Activated naive CD4-positive, alpha-beta T cell treated with anti-CD3 and anti-CD28 coated beads, Interleukin-2, amount 10 ng/mL, durations not matched to agents 7 days and 5 days (primary cell): ENCODE measurements at regions not wholly inside any gene's neighbourhood (a gene's known extent, or its start where the extent isn't known, plus 50 kb on each side); places are given as distances from the start of the nearest gene placed in this dataset.
A peak's percentile ranks its signal among the peaks of the same experiment; 100 is the strongest.

Experiments used
- CTCF ChIA-PET: fragments of 350-600 bp; sonication (Branson Sonifier 250); formaldehyde crosslinking; loops from one replicate; lab custom pipeline; 2021; ENCODE audit warnings: antibody characterized with exemption; lab: Charles Lee
- DNase-seq: peaks from one replicate; pipeline ENCODE4 v3.0.0-alpha.2; 2020
- H3K27ac Mint-ChIP-seq: one replicate; pipeline ENCODE4 v1.8.0; 2021; ENCODE audit warnings: mild to moderate bottlenecking, moderate library complexity, mixed read lengths
- H3K27me3 Mint-ChIP-seq: one replicate; pipeline ENCODE4 v1.8.0; 2021; ENCODE audit warnings: mild to moderate bottlenecking, mixed read lengths
- H3K36me3 Mint-ChIP-seq: one replicate; pipeline ENCODE4 v1.8.0; 2021; ENCODE audit warnings: mixed read lengths
- H3K4me1 Mint-ChIP-seq: one replicate; pipeline ENCODE4 v1.8.0; 2021; ENCODE audit warnings: mixed read lengths
- H3K4me3 Mint-ChIP-seq: one replicate; pipeline ENCODE4 v1.8.0; 2021; ENCODE audit warnings: mild to moderate bottlenecking, moderate library complexity, mixed read lengths
- H3K9me3 Mint-ChIP-seq: one replicate; pipeline ENCODE4 v1.8.0; 2021; ENCODE audit warnings: mixed read lengths

GRCh38 chr12:124489915-124490583 is 77.4 kb downstream of the NCOR2 start:
- Mint-ChIP-seq H3K27ac (peak overlapping the region; percentile 49), H3K36me3 (peaks cover 6% of the 10 kb centered on the region), H3K9me3 (no peaks in the 10 kb centered on the region), H3K4me1 (peaks cover 13% of the 10 kb centered on the region), H3K4me3 (no peak overlapping the region), H3K27me3 (no peaks in the 10 kb centered on the region)
- no peak for DNase-seq
- CTCF ChIA-PET = no interaction called here

GRCh38 chr12:124489220-124489619 is 78.2 kb downstream of the NCOR2 start:
- DNase-seq = no peak
- Mint-ChIP-seq H3K27me3 (no peaks in the 10 kb centered on the region), H3K36me3 (peaks cover 11% of the 10 kb centered on the region), H3K27ac (no peak overlapping the region), H3K4me3 (no peak overlapping the region), H3K4me1 (peaks cover 13% of the 10 kb centered on the region), H3K9me3 (no peaks in the 10 kb centered on the region)
- CTCF ChIA-PET = interaction anchor here (1.5 kb wide), 1 partner anchor 20 kb away, joined by 4 read pairs; no protein-coding TSS in a partner anchor

- DNase-seq = no peak
- Mint-ChIP-seq H3K4me3 (no peak overlapping the region), H3K4me1 (peaks cover 12% of the 10 kb centered on the region), H3K9me3 (no peaks in the 10 kb centered on the region), H3K27ac (no peak overlapping the region), H3K36me3 (peaks cover 11% of the 10 kb centered on the region), H3K27me3 (no peaks in the 10 kb centered on the region)
- CTCF ChIA-PET = interaction anchor here (1.5 kb wide), 1 partner anchor 19 kb away, joined by 4 read pairs; no protein-coding TSS in a partner anchor
These were observed 78.9 kb downstream of the NCOR2 start for GRCh38 chr12:124488520-124488919.

- no peaks in the 10 kb centered on the region for H3K9me3 Mint-ChIP-seq
- H3K27ac Mint-ChIP-seq = no peak overlapping the region
- H3K27me3 Mint-ChIP-seq = no peaks in the 10 kb centered on the region
- DNase-seq = no peak
- CTCF ChIA-PET = no interaction called here
- H3K36me3 Mint-ChIP-seq = peaks cover 12% of the 10 kb centered on the region
- no peak overlapping the region for H3K4me3 Mint-ChIP-seq
- H3K4me1 Mint-ChIP-seq = peaks cover 10% of the 10 kb centered on the region
These were observed 79.6 kb downstream of the NCOR2 start for GRCh38 chr12:124487834-124488165.

GRCh38 chr12:124487066-124487833 is 80.2 kb downstream of the NCOR2 start:
- Mint-ChIP-seq H3K4me3 (no peak overlapping the region), H3K4me1 (peaks cover 10% of the 10 kb centered on the region), H3K27ac (peak overlapping the region; percentile 51)

GRCh38 chr12:124486346-124486963 is 81.0 kb downstream of the NCOR2 start:
- Mint-ChIP-seq H3K4me3 (no peak overlapping the region), H3K36me3 (peaks cover 18% of the 10 kb centered on the region), H3K4me1 (peaks cover 16% of the 10 kb centered on the region), H3K9me3 (no peaks in the 10 kb centered on the region), H3K27ac (no peak overlapping the region), H3K27me3 (no peaks in the 10 kb centered on the region)
- CTCF ChIA-PET = no interaction called here
- DNase-seq = no peak

More at GRCh38 chr12:124487066-124487833, 80.2 kb downstream of the NCOR2 start:
- CTCF ChIA-PET = no interaction called here
- H3K9me3 Mint-ChIP-seq = no peaks in the 10 kb centered on the region
- no peak for DNase-seq
- no peaks in the 10 kb centered on the region for H3K27me3 Mint-ChIP-seq
- H3K36me3 Mint-ChIP-seq = peaks cover 13% of the 10 kb centered on the region

GRCh38 chr12:124485371-124485770 is 82.0 kb downstream of the NCOR2 start:
- Mint-ChIP-seq H3K27me3 (no peaks in the 10 kb centered on the region), H3K36me3 (peaks cover 22% of the 10 kb centered on the region)

GRCh38 chr12:124484526-124484953 is 82.9 kb downstream of the NCOR2 start:
- no peaks in the 10 kb centered on the region for H3K9me3 Mint-ChIP-seq
- no peaks in the 10 kb centered on the region for H3K27me3 Mint-ChIP-seq
- peaks cover 22% of the 10 kb centered on the region for H3K36me3 Mint-ChIP-seq
- H3K27ac Mint-ChIP-seq = no peak overlapping the region
- CTCF ChIA-PET = no interaction called here
- peaks cover 28% of the 10 kb centered on the region for H3K4me1 Mint-ChIP-seq
- peak; percentile 38 for DNase-seq
- H3K4me3 Mint-ChIP-seq = no peak overlapping the region

More at GRCh38 chr12:124485371-124485770, 82.0 kb downstream of the NCOR2 start:
- no peak for DNase-seq
- no peak overlapping the region for H3K27ac Mint-ChIP-seq
- H3K9me3 Mint-ChIP-seq = no peaks in the 10 kb centered on the region
- no peak overlapping the region for H3K4me3 Mint-ChIP-seq
- CTCF ChIA-PET = no interaction called here
- H3K4me1 Mint-ChIP-seq = peaks cover 24% of the 10 kb centered on the region

GRCh38 chr12:124484067-124484466 is 83.3 kb downstream of the NCOR2 start:
- H3K4me3 Mint-ChIP-seq = no peak overlapping the region
- no peaks in the 10 kb centered on the region for H3K27me3 Mint-ChIP-seq
- H3K4me1 Mint-ChIP-seq = peaks cover 33% of the 10 kb centered on the region
- H3K27ac Mint-ChIP-seq = no peak overlapping the region
- CTCF ChIA-PET = no interaction called here
- H3K36me3 Mint-ChIP-seq = peaks cover 26% of the 10 kb centered on the region
- DNase-seq = no peak
- H3K9me3 Mint-ChIP-seq = no peaks in the 10 kb centered on the region

GRCh38 chr12:124482901-124483799 is 84.3 kb downstream of the NCOR2 start:
- DNase-seq = no peak
- Mint-ChIP-seq H3K27me3 (no peaks in the 10 kb centered on the region), H3K36me3 (peaks cover 31% of the 10 kb centered on the region), H3K4me1 (peaks cover 38% of the 10 kb centered on the region), H3K4me3 (no peak overlapping the region), H3K27ac (no peak overlapping the region), H3K9me3 (no peaks in the 10 kb centered on the region)
- CTCF ChIA-PET = no interaction called here

- Mint-ChIP-seq H3K36me3 (peaks cover 37% of the 10 kb centered on the region), H3K27me3 (no peaks in the 10 kb centered on the region), H3K4me3 (no peak overlapping the region), H3K9me3 (no peaks in the 10 kb centered on the region), H3K27ac (no peak overlapping the region), H3K4me1 (peaks cover 43% of the 10 kb centered on the region)
- no peak for DNase-seq
- CTCF ChIA-PET = no interaction called here
These were observed 84.9 kb downstream of the NCOR2 start for GRCh38 chr12:124482567-124482893.

GRCh38 chr12:124481772-124482566 is 85.4 kb downstream of the NCOR2 start:
- peaks cover 41% of the 10 kb centered on the region for H3K36me3 Mint-ChIP-seq
- no peak overlapping the region for H3K4me3 Mint-ChIP-seq
- no peak for DNase-seq
- CTCF ChIA-PET = no interaction called here
- no peaks in the 10 kb centered on the region for H3K27me3 Mint-ChIP-seq
- H3K4me1 Mint-ChIP-seq = peaks cover 45% of the 10 kb centered on the region
- no peaks in the 10 kb centered on the region for H3K9me3 Mint-ChIP-seq
- no peak overlapping the region for H3K27ac Mint-ChIP-seq

- Mint-ChIP-seq H3K4me3 (no peak overlapping the region), H3K27ac (no peak overlapping the region), H3K27me3 (no peaks in the 10 kb centered on the region), H3K4me1 (peaks cover 48% of the 10 kb centered on the region), H3K36me3 (peaks cover 48% of the 10 kb centered on the region), H3K9me3 (no peaks in the 10 kb centered on the region)
- CTCF ChIA-PET = no interaction called here
- DNase-seq = no peak
These were observed 86.1 kb downstream of the NCOR2 start for GRCh38 chr12:124481257-124481750.
